SK-N-SH treated with all-trans-retinoic acid at 6 μM for 48 hours (cell line): ENCODE measurements at regions not wholly inside any gene's neighbourhood (a gene's known extent, or its start where the extent isn't known, plus 50 kb on each side); places are given as distances from the start of the nearest gene placed in this dataset.

ENCODE experiments used
- BACH2 ChIP-seq: fragments of 250-450 bp; sonication (Bioruptor Pico); IDR thresholded peaks from 2 replicates; pipeline ENCODE4 v1.9.0; 2021; ENCODE audit warnings: mild to moderate bottlenecking, borderline replicate concordance
- CSDC2 ChIP-seq: fragments of 250-450 bp; sonication (Bioruptor Pico); IDR thresholded peaks from 2 replicates; pipeline ENCODE4 v1.5.0; 2020; ENCODE audit warnings: mild to moderate bottlenecking, moderate library complexity
- RARB ChIP-seq: fragments of 250-450 bp; sonication (Bioruptor Pico); IDR thresholded peaks from 2 replicates; pipeline ENCODE4 v1.8.0; 2021; ENCODE audit warnings: mild to moderate bottlenecking, moderate library complexity
- ZFP3 ChIP-seq: fragments of 250-450 bp; sonication (Bioruptor Pico); IDR thresholded peaks from 2 replicates; pipeline ENCODE4 v1.5.0; 2020; ENCODE audit warnings: mild to moderate bottlenecking, moderate library complexity

- TF ChIP-seq BACH2, result no peak
- TF ChIP-seq ZFP3 (CRISPR knock-in tag), result no peak
- no peak for TF ChIP-seq RARB (CRISPR knock-in tag)
- no peak for TF ChIP-seq CSDC2 (CRISPR knock-in tag)
Observed at GRCh38 chr20:59403962-59404314, 103.5 kb downstream of the EDN3 start.
